KMS-11 (cell line): ENCODE measurements at regions not wholly inside any gene's neighbourhood (a gene's known extent, or its start where the extent isn't known, plus 50 kb on each side); places are given as distances from the start of the nearest gene placed in this dataset.

ENCODE experiments used
- H2AFZ ChIP-seq: fragments of 200-600 bp; sonication (generic); 2 replicates; pipeline ENCODE4 v1.6.1; 2016; ENCODE audit warnings: antibody characterized with exemption, mixed run types, low read depth
- H3K27ac ChIP-seq: fragments of 200-600 bp; sonication (generic); 2 replicates; pipeline ENCODE4 v1.6.1; 2016; ENCODE audit warnings: mild to moderate bottlenecking, mixed run types
- H3K27me3 ChIP-seq: fragments of 200-600 bp; sonication (generic); 2 replicates; pipeline ENCODE4 v1.6.1; 2017; ENCODE audit warnings: mild to moderate bottlenecking, low read depth, mixed run types, moderate library complexity; ENCODE audit not compliant: insufficient read depth
- H3K36me3 ChIP-seq: fragments of 200-600 bp; sonication (generic); 2 replicates; pipeline ENCODE4 v1.6.1; 2017; ENCODE audit warnings: mild to moderate bottlenecking, mixed run types; ENCODE audit not compliant: insufficient read depth
- H3K4me1 ChIP-seq: fragments of 200-600 bp; sonication (generic); 2 replicates; pipeline ENCODE4 v1.6.1; 2016; ENCODE audit warnings: mild to moderate bottlenecking, low read depth, mixed run types; ENCODE audit not compliant: poor library complexity, severe bottlenecking
- H3K4me2 ChIP-seq: fragments of 200-600 bp; sonication (generic); 2 replicates; pipeline ENCODE4 v1.7.0; 2016; ENCODE audit warnings: mild to moderate bottlenecking, mixed run types
- H3K4me3 ChIP-seq: fragments of 200-600 bp; sonication (generic); IDR thresholded peaks from 2 replicates; pipeline ENCODE4 v1.6.1; 2017; ENCODE audit warnings: low read depth, low read length, mixed read lengths; ENCODE audit not compliant: insufficient read depth
- H3K79me2 ChIP-seq: fragments of 200-600 bp; sonication (generic); 2 replicates; pipeline ENCODE4 v1.6.1; 2016; ENCODE audit warnings: low read depth, mixed run types; ENCODE audit not compliant: insufficient read depth
- H3K9ac ChIP-seq: fragments of 200-600 bp; sonication (generic); 2 replicates; pipeline ENCODE4 v1.6.1; 2016; ENCODE audit warnings: mild to moderate bottlenecking, mixed run types
- H4K20me1 ChIP-seq: fragments of 200-600 bp; sonication (generic); 2 replicates; pipeline ENCODE4 v1.6.1; 2016; ENCODE audit warnings: mild to moderate bottlenecking, mixed run types; ENCODE audit not compliant: insufficient read depth
- CTCF ChIP-seq: fragments of 200-600 bp; sonication (generic); conservative IDR thresholded peaks from 2 replicates; pipeline ENCODE4 v1.6.1; 2017; ENCODE audit warnings: low read depth, mild to moderate bottlenecking, antibody characterized with exemption, low read length, moderate library complexity, mixed read lengths

- H4K20me1 ChIP-seq: no peaks in the 10 kb centered on the region
- peak overlapping the region; percentile 49 for H3K9ac ChIP-seq
- peaks cover 84% of the 10 kb centered on the region for H3K4me1 ChIP-seq
- no peak for TF ChIP-seq CTCF
- no peak overlapping the region; the same call in 1 of the 2 replicates for H2AFZ ChIP-seq
- no peaks in the 10 kb centered on the region for H3K36me3 ChIP-seq
- H3K79me2 ChIP-seq: no peaks in the 10 kb centered on the region
- no peak overlapping the region for H3K4me3 ChIP-seq
- H3K4me2 ChIP-seq: peak overlapping the region; percentile 43; the same call in 1 of the 2 replicates
- H3K27me3 ChIP-seq: no peaks in the 10 kb centered on the region
- H3K27ac ChIP-seq: peak overlapping the region; percentile 97
Observed at GRCh38 chr15:46714950-46715349, 1002.4 kb upstream of the SEMA6D start.

GRCh38 chr15:46723308-46723707 is 994.0 kb upstream of the SEMA6D start:
- no peak overlapping the region for H3K4me2 ChIP-seq
- no peaks in the 10 kb centered on the region for H3K27me3 ChIP-seq
- H2AFZ ChIP-seq: no peak overlapping the region
- no peak overlapping the region for H3K27ac ChIP-seq
- TF ChIP-seq CTCF: no peak
- H3K36me3 ChIP-seq: no peaks in the 10 kb centered on the region
- H3K4me3 ChIP-seq: no peak overlapping the region
- H3K4me1 ChIP-seq: peaks cover 4% of the 10 kb centered on the region
- H3K79me2 ChIP-seq: no peaks in the 10 kb centered on the region
- no peak overlapping the region for H3K9ac ChIP-seq
- no peaks in the 10 kb centered on the region for H4K20me1 ChIP-seq

GRCh38 chr15:46732060-46732459 is 985.2 kb upstream of the SEMA6D start:
- peak overlapping the region; percentile 55 for H3K4me2 ChIP-seq
- no peaks in the 10 kb centered on the region for H3K27me3 ChIP-seq
- peaks cover 46% of the 10 kb centered on the region for H3K4me1 ChIP-seq
- H3K36me3 ChIP-seq: no peaks in the 10 kb centered on the region
- no peaks in the 10 kb centered on the region for H4K20me1 ChIP-seq
- no peak overlapping the region for H2AFZ ChIP-seq
- H3K9ac ChIP-seq: no peak overlapping the region
- no peak for TF ChIP-seq CTCF
- H3K27ac ChIP-seq: peak overlapping the region; percentile 50; the same call in 1 of the 2 replicates
- no peak overlapping the region for H3K4me3 ChIP-seq
- H3K79me2 ChIP-seq: no peaks in the 10 kb centered on the region

- H3K27ac ChIP-seq: no peak overlapping the region
- TF ChIP-seq CTCF: no peak
Observed at GRCh38 chr15:46735115-46735514, 982.2 kb upstream of the SEMA6D start.

More at GRCh38 chr15:46735115-46735514, 982.2 kb upstream of the SEMA6D start:
- no peak overlapping the region for H3K4me3 ChIP-seq
- H2AFZ ChIP-seq: no peak overlapping the region
- H3K4me2 ChIP-seq: no peak overlapping the region
- peaks cover 40% of the 10 kb centered on the region for H3K4me1 ChIP-seq
- H3K9ac ChIP-seq: no peak overlapping the region
- no peaks in the 10 kb centered on the region for H3K79me2 ChIP-seq
- no peaks in the 10 kb centered on the region for H4K20me1 ChIP-seq
- no peaks in the 10 kb centered on the region for H3K36me3 ChIP-seq
- no peaks in the 10 kb centered on the region for H3K27me3 ChIP-seq
